Spleen (tissue), 11 donors: ENCODE measurements at regions not wholly inside any gene's neighbourhood (a gene's known extent, or its start where the extent isn't known, plus 50 kb on each side); places are given as distances from the start of the nearest gene placed in this dataset.

Source experiments
- DNase-seq: peaks from one replicate; pipeline ENCODE4 v3.0.0-alpha.2; 2020
- H3K27ac ChIP-seq, 8 donors: fragments of 200-600 bp; sonication (generic) in 7 of 8; 1 replicate in 4 of 8; 2 replicates in 4 of 8; pipeline versions ENCODE4 v1.5.0 to v1.8.0; 2016 to 2021; ENCODE audit warnings: inconsistent platforms in 4 of 8, mild to moderate bottlenecking in 4 of 8, moderate library complexity in 1 of 8
- H3K27me3 ChIP-seq, 7 donors: fragments of 200-600 bp; sonication (generic) in 6 of 7; replicated peaks in 1 of 7; 1 replicate in 4 of 7; 2 replicates in 3 of 7; pipeline versions ENCODE4 v1.5.0 to v1.8.0; 2016 to 2021; ENCODE audit warnings: inconsistent platforms in 3 of 7, mild to moderate bottlenecking in 1 of 7
- H3K36me3 ChIP-seq, 6 donors: fragments of 200-600 bp; sonication (generic) in 5 of 6; 1 replicate in 4 of 6; 2 replicates in 2 of 6; pipeline versions ENCODE4 v1.5.0 to v1.8.0; 2016 to 2021; ENCODE audit warnings: inconsistent platforms in 2 of 6
- H3K4me1 ChIP-seq, 6 donors: fragments of 200-600 bp; sonication (generic) in 5 of 6; 1 replicate in 3 of 6; 2 replicates in 3 of 6; pipeline versions ENCODE4 v1.5.0 to v1.8.0; 2016 to 2021; ENCODE audit warnings: inconsistent platforms in 3 of 6
- H3K4me3 ChIP-seq, 8 donors: fragments of 200-600 bp; sonication (generic) in 7 of 8; 1 replicate in 4 of 8; 2 replicates in 4 of 8; pipeline versions ENCODE4 v1.5.0 to v1.8.0; 2016 to 2021; ENCODE audit warnings: inconsistent platforms in 4 of 8, mild to moderate bottlenecking in 4 of 8, moderate library complexity in 2 of 8
- H3K9me3 ChIP-seq, 8 donors: fragments of 200-600 bp; sonication (generic) in 7 of 8; 1 replicate in 4 of 8; 2 replicates in 4 of 8; pipeline versions ENCODE4 v1.5.0 to v1.8.0; 2016 to 2021; ENCODE audit warnings: inconsistent platforms in 4 of 8
- POLR2A ChIP-seq, 3 donors: fragments of 450-650 bp; IDR thresholded peaks; one replicate each; pipeline ENCODE4 v1.5.1; 2017; ENCODE audit warnings: antibody characterized with exemption in 3 of 3, mild to moderate bottlenecking in 1 of 3
- POLR2AphosphoS5 ChIP-seq, 3 donors: sonication (generic); formaldehyde crosslinking; IDR thresholded peaks; one replicate each; pipeline ENCODE4 v1.5.1; 2017; ENCODE audit warnings: antibody characterized with exemption in 3 of 3
- WGBS, 5 donors: extraction: QIAGEN DNeasy Blood & Tissue Kit in 3 of 5; methylation state at CpG; one replicate each; pipeline versions ENCODE4 v1.1.5 to v1.1.7; 2013 to 2018; 5-methylcytosine and 5-hydroxymethylcytosine counted together
- intact Hi-C: fragments of 100-400 bp; cut with DNase I; formaldehyde crosslinking; loops from one replicate; pipeline ENCODE4 v1.15.0; 2023; ENCODE audit warnings: low total_unique reads
- TF ChIP-seq, protein P1 (sequence below), 11 experiments: fragments of 200-600 bp in 7 of 11; fragments of 450-650 bp in 4 of 11; sonication (generic) in 4 of 11; IDR thresholded peaks in 8 of 11; conservative IDR thresholded peaks in 3 of 11; 1 replicate in 7 of 11; 2 replicates in 4 of 11; pipeline versions ENCODE4 v1.4.0 to v1.8.0; 2016 to 2021; ENCODE audit warnings: antibody characterized with exemption in 11 of 11, inconsistent platforms in 4 of 11, mild to moderate bottlenecking in 1 of 11
- donor health status: healthy with polysubstance abuse.
- donor health status: DM: no; HTN: no; CAD: no; lungs with moderate emphysema.
- donor health status: DM: no; HTN: no; CAD: no.
- donor health status: Bipolar disorder and iron deficiency.
- donor health status: healthy.
- donor health status: DM: no; HTN: no; CAD: no.
- donor health status: DM: yes; HTN: yes; CAD: no.

DNA sequence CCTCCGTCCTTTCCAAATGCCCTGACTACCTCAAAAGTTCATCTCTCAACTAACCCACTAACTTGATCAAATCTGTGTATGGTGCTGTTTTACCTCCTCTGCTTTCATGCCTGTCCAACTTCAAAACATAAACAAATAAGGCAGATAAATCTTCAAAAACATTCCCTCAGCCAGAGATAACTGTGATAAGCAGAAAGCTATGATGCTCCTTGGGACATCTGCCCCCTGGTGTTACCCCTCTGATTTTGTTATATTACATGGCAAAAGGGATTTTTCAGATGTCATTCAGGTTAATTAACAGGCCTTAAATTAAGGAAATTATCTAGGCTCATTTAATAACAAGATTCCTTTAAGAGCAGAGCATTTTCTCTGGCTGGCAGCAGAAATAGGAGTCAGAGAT is 810.8 kb upstream of the CHAC2 start:
- no peak for DNase-seq
- TF ChIP-seq POLR2AphosphoS5 (IDR thresholded peaks at IDR 0.05) (no peak), POLR2A (IDR thresholded peaks at IDR 0.05) (no peak)
- WGBS, 5 donors = 76 to 97% (median 86%) methylated on average over 1 of the region's 1 CpG
- Histone ChIP-seq H3K36me3 (no peaks in the 10 kb centered on the region), H3K27me3 (no peaks in the 10 kb centered on the region), H3K4me3 (no peak overlapping the region), H3K9me3 (no peaks in the 10 kb centered on the region), H3K27ac (no peak overlapping the region), H3K4me1 (no peaks in the 10 kb centered on the region)
- intact Hi-C loops = no loop called here

- H3K27me3 ChIP-seq = no peaks in the 10 kb centered on the region
- H3K36me3 ChIP-seq = no peaks in the 10 kb centered on the region
- H3K4me1 ChIP-seq = no peaks in the 10 kb centered on the region
- 70 to 86% (median 75%) methylated on average over 4 of the region's 4 CpGs for WGBS, 5 donors
- no peak overlapping the region for H3K4me3 ChIP-seq
- TF ChIP-seq POLR2A (IDR thresholded peaks at IDR 0.05) (no peak), POLR2AphosphoS5 (IDR thresholded peaks at IDR 0.05) (no peak)
- TF ChIP-seq, protein P1, sequence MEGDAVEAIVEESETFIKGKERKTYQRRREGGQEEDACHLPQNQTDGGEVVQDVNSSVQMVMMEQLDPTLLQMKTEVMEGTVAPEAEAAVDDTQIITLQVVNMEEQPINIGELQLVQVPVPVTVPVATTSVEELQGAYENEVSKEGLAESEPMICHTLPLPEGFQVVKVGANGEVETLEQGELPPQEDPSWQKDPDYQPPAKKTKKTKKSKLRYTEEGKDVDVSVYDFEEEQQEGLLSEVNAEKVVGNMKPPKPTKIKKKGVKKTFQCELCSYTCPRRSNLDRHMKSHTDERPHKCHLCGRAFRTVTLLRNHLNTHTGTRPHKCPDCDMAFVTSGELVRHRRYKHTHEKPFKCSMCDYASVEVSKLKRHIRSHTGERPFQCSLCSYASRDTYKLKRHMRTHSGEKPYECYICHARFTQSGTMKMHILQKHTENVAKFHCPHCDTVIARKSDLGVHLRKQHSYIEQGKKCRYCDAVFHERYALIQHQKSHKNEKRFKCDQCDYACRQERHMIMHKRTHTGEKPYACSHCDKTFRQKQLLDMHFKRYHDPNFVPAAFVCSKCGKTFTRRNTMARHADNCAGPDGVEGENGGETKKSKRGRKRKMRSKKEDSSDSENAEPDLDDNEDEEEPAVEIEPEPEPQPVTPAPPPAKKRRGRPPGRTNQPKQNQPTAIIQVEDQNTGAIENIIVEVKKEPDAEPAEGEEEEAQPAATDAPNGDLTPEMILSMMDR (IDR thresholded peaks at IDR 0.05 in 8 of 11, conservative IDR thresholded peaks at IDR 0.05 in 3 of 11) = no peak
- intact Hi-C loops = no loop called here
- no peaks in the 10 kb centered on the region for H3K9me3 ChIP-seq
- no peak overlapping the region for H3K27ac ChIP-seq
- DNase-seq = no peak
Measured at GRCh38 chr2:52956118-52956517, 811.5 kb upstream of the CHAC2 start.

GRCh38 chr2:52955079-52955478 is 812.5 kb upstream of the CHAC2 start:
- 70 to 76% (median 71%) methylated on average over 5 of the region's 5 CpGs for WGBS, 5 donors
- Histone ChIP-seq H3K4me3 (no peak overlapping the region), H3K27ac (no peak overlapping the region), H3K36me3 (no peaks in the 10 kb centered on the region), H3K9me3 (peaks cover 0 to 2% (median 0%) of the 10 kb centered on the region in 8 donors), H3K27me3 (no peaks in the 10 kb centered on the region), H3K4me1 (no peaks in the 10 kb centered on the region)
- TF ChIP-seq POLR2A (IDR thresholded peaks at IDR 0.05) (no peak), POLR2AphosphoS5 (IDR thresholded peaks at IDR 0.05) (no peak)
- TF ChIP-seq, protein P1 (IDR thresholded peaks at IDR 0.05 in 8 of 11, conservative IDR thresholded peaks at IDR 0.05 in 3 of 11) = no peak
- no peak for DNase-seq
- intact Hi-C loops = no loop called here

DNA sequence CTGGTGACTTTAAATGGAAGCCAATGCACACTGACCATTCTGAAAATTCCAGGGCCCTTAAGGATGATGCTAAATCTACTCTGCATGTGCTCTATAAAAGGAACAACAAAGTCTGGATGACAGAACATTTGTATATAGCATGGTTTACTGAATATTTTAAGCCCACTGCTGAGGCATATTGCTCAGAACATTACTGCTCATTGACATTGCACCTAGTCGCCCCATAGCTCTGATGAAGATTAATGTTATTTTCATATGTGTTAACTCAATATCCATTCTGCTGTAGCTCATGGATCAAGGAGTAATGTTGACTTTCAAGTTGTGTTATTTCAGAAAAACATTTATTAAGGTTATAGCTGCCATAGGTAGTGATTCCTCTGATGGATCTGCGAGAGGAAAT is 827.5 kb upstream of the CHAC2 start:
- TF ChIP-seq POLR2AphosphoS5 (IDR thresholded peaks at IDR 0.05) (no peak), POLR2A (IDR thresholded peaks at IDR 0.05) (no peak)
- TF ChIP-seq, protein P1 (IDR thresholded peaks at IDR 0.05 in 8 of 11, conservative IDR thresholded peaks at IDR 0.05 in 3 of 11) = no peak
- Histone ChIP-seq H3K36me3 (no peaks in the 10 kb centered on the region), H3K9me3 (no peaks in the 10 kb centered on the region), H3K27ac (no peak overlapping the region), H3K27me3 (no peaks in the 10 kb centered on the region), H3K4me3 (no peak overlapping the region), H3K4me1 (no peaks in the 10 kb centered on the region)
- intact Hi-C loops = no loop called here
- 85 to 89% (median 88%) methylated on average over 2 of the region's 2 CpGs for WGBS, 5 donors
- no peak for DNase-seq

- TF ChIP-seq, protein P1 (IDR thresholded peaks at IDR 0.05 in 8 of 11, conservative IDR thresholded peaks at IDR 0.05 in 3 of 11) = no peak
- no peak for TF ChIP-seq POLR2A (IDR thresholded peaks at IDR 0.05)
- no peak for TF ChIP-seq POLR2AphosphoS5 (IDR thresholded peaks at IDR 0.05)
- 67 to 82% (median 71%) methylated on average over 2 of the region's 2 CpGs for WGBS, 5 donors
- DNase-seq = no peak
Measured at GRCh38 chr2:52939250-52939649, 828.4 kb upstream of the CHAC2 start.

More at GRCh38 chr2:52939250-52939649, 828.4 kb upstream of the CHAC2 start:
- Histone ChIP-seq H3K4me1 (no peaks in the 10 kb centered on the region), H3K4me3 (no peak overlapping the region), H3K9me3 (no peaks in the 10 kb centered on the region), H3K36me3 (no peaks in the 10 kb centered on the region), H3K27me3 (no peaks in the 10 kb centered on the region), H3K27ac (no peak overlapping the region)
- intact Hi-C loops = no loop called here
